ENCODE measurements at regions not wholly inside any gene's neighbourhood (a gene's known extent, or its start where the extent isn't known, plus 50 kb on each side); places are given as distances from the start of the nearest gene placed in this dataset.

DNA sequence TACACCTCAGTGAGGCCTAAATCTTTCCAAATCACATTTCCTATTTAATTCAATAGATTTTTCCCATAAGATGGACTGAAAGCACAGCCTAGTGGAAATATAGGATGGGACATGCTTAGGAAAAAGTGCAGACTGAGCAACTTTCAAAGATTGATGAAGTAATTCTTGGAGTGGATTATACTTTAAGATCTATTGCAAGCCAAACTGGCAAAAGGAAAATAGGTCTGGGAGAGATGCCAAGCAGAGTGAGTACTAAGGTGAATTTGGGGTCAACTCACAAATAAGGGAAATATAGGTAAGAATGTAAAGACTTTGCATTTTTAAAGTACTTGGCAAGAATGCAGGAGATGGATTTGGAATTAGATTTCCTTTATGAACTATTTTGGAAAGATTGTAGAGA is 170.2 kb upstream of the FOXG1 start:
- POLR2A ChIA-PET: no interaction called here
- CTCF ChIA-PET: no interaction called here
- H3K36me3 Mint-ChIP-seq (ENCODE audit: insufficient read depth, unreplicated experiment): no peaks in the 10 kb centered on the region
- no peaks in the 10 kb centered on the region for H3K4me1 ChIP-seq
- H3K4me3 ChIP-seq (ENCODE audit: low read depth, low read length): no peak overlapping the region
- DNase-seq: no peak
- H3K27me3 Mint-ChIP-seq (ENCODE audit: insufficient read depth, unreplicated experiment): no peaks in the 10 kb centered on the region
- H3K4me1 Mint-ChIP-seq (ENCODE audit: low read depth, unreplicated experiment): no peaks in the 10 kb centered on the region
- TF ChIP-seq, protein P1, sequence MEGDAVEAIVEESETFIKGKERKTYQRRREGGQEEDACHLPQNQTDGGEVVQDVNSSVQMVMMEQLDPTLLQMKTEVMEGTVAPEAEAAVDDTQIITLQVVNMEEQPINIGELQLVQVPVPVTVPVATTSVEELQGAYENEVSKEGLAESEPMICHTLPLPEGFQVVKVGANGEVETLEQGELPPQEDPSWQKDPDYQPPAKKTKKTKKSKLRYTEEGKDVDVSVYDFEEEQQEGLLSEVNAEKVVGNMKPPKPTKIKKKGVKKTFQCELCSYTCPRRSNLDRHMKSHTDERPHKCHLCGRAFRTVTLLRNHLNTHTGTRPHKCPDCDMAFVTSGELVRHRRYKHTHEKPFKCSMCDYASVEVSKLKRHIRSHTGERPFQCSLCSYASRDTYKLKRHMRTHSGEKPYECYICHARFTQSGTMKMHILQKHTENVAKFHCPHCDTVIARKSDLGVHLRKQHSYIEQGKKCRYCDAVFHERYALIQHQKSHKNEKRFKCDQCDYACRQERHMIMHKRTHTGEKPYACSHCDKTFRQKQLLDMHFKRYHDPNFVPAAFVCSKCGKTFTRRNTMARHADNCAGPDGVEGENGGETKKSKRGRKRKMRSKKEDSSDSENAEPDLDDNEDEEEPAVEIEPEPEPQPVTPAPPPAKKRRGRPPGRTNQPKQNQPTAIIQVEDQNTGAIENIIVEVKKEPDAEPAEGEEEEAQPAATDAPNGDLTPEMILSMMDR (IDR thresholded peaks at IDR 0.05; ENCODE audit: insufficient read depth in 1 of 2, low read depth in 1 of 2, low read length in 1 of 2, severe bottlenecking in 1 of 2, unreplicated experiment in 1 of 2): no peak
- H3K9me3 Mint-ChIP-seq (ENCODE audit: unreplicated experiment): no peaks in the 10 kb centered on the region
- intact Hi-C loops (cut with micrococcal nuclease; ENCODE audit: unreplicated experiment): no loop called here
- H3K36me3 ChIP-seq (ENCODE audit: control insufficient read depth, insufficient read depth, low read length): no peaks in the 10 kb centered on the region
- no peak overlapping the region for H3K4me3 Mint-ChIP-seq (ENCODE audit: unreplicated experiment)
- no peak overlapping the region for H3K27ac Mint-ChIP-seq (ENCODE audit: unreplicated experiment)
- no peaks in the 10 kb centered on the region for H3K27me3 ChIP-seq (replicated peaks; ENCODE audit: control insufficient read depth, insufficient read depth, low read length)
- no TSS peak for BruUV-seq (replicated peaks)
- no peaks in the 10 kb centered on the region for H3K9me3 ChIP-seq

DNA sequence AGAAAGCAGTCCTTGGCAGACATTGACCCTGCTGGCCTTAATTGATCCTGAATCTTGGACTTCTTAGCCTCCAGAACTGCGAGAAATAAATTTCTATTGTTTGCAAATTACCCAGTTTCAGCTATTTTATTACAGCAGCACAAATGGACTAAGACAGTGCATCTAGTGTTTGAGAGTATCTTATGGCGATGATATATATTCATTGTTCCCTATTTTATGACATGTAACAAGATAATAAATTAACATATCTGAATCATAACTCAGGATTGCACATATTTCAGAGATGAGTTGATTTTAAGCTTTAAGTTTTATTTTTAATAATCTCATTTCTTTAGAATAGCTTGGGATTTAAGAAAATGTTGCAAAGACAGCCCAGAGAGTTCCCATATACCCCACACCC is 167.4 kb upstream of the FOXG1 start:
- POLR2A ChIA-PET: no interaction called here
- CTCF ChIA-PET: no interaction called here
- H3K9me3 Mint-ChIP-seq (ENCODE audit: unreplicated experiment): no peaks in the 10 kb centered on the region
- intact Hi-C loops (cut with micrococcal nuclease; ENCODE audit: unreplicated experiment): no loop called here
- DNase-seq: no peak
- H3K4me3 Mint-ChIP-seq (ENCODE audit: unreplicated experiment): no peak overlapping the region
- Histone ChIP-seq H3K27me3 (replicated peaks; ENCODE audit: control insufficient read depth, insufficient read depth, low read length) (no peaks in the 10 kb centered on the region), H3K9me3 (no peaks in the 10 kb centered on the region), H3K4me1 (no peaks in the 10 kb centered on the region), H3K4me3 (ENCODE audit: low read depth, low read length) (no peak overlapping the region), H3K36me3 (ENCODE audit: control insufficient read depth, insufficient read depth, low read length) (no peaks in the 10 kb centered on the region)
- no TSS peak for BruUV-seq (replicated peaks)
- TF ChIP-seq, protein P1 (IDR thresholded peaks at IDR 0.05; ENCODE audit: insufficient read depth in 1 of 2, low read depth in 1 of 2, low read length in 1 of 2, severe bottlenecking in 1 of 2, unreplicated experiment in 1 of 2): no peak
- no peak overlapping the region for H3K27ac Mint-ChIP-seq (ENCODE audit: unreplicated experiment)
- no peaks in the 10 kb centered on the region for H3K27me3 Mint-ChIP-seq (ENCODE audit: insufficient read depth, unreplicated experiment)
- H3K36me3 Mint-ChIP-seq (ENCODE audit: insufficient read depth, unreplicated experiment): no peaks in the 10 kb centered on the region
- no peaks in the 10 kb centered on the region for H3K4me1 Mint-ChIP-seq (ENCODE audit: low read depth, unreplicated experiment)

DNA sequence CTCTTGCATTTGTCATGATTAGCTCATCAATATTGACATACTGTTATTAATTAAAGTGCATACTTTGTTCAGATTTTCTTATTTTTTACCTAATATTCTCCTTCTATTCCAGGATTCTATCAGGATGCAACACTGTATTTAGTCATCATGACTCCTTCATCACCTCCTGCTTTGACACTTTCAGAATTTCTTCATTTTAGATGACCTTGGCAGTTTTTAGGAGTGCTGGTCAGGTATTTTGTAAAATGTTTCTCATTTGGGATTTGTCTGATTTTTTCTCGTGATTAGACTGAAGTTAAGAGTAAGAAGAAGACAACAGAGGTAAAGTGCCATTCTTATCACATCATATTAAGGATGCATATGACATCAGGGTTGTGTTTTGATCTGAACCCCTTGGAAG is 167.0 kb upstream of the FOXG1 start:
- Histone ChIP-seq H3K9me3 (no peaks in the 10 kb centered on the region), H3K36me3 (ENCODE audit: control insufficient read depth, insufficient read depth, low read length) (no peaks in the 10 kb centered on the region), H3K27me3 (replicated peaks; ENCODE audit: control insufficient read depth, insufficient read depth, low read length) (no peaks in the 10 kb centered on the region), H3K4me3 (ENCODE audit: low read depth, low read length) (no peak overlapping the region), H3K4me1 (no peaks in the 10 kb centered on the region)
- Mint-ChIP-seq H3K4me3 (ENCODE audit: unreplicated experiment) (no peak overlapping the region), H3K9me3 (ENCODE audit: unreplicated experiment) (no peaks in the 10 kb centered on the region), H3K36me3 (ENCODE audit: insufficient read depth, unreplicated experiment) (no peaks in the 10 kb centered on the region), H3K27ac (ENCODE audit: unreplicated experiment) (no peak overlapping the region), H3K4me1 (ENCODE audit: low read depth, unreplicated experiment) (no peaks in the 10 kb centered on the region), H3K27me3 (ENCODE audit: insufficient read depth, unreplicated experiment) (no peaks in the 10 kb centered on the region)
- intact Hi-C loops (cut with micrococcal nuclease; ENCODE audit: unreplicated experiment): no loop called here
- TF ChIP-seq, protein P1 (IDR thresholded peaks at IDR 0.05; ENCODE audit: insufficient read depth in 1 of 2, low read depth in 1 of 2, low read length in 1 of 2, severe bottlenecking in 1 of 2, unreplicated experiment in 1 of 2): no peak
- CTCF ChIA-PET: no interaction called here
- BruUV-seq (replicated peaks): no TSS peak
- POLR2A ChIA-PET: no interaction called here
- DNase-seq: no peak

Measured in Caco-2 (cell line).